COLO668 (cell line): ENCODE measurements at regions not wholly inside any gene's neighbourhood (a gene's known extent, or its start where the extent isn't known, plus 50 kb on each side); places are given as distances from the start of the nearest gene placed in this dataset.
A peak's percentile ranks its signal among the peaks of the same experiment; 100 is the strongest.

Experiments used
- DNase-seq: peaks from one replicate; lab custom pipeline; 2025; ENCODE audit not compliant: unreplicated experiment; lab: John Stamatoyannopoulos, UW

DNA sequence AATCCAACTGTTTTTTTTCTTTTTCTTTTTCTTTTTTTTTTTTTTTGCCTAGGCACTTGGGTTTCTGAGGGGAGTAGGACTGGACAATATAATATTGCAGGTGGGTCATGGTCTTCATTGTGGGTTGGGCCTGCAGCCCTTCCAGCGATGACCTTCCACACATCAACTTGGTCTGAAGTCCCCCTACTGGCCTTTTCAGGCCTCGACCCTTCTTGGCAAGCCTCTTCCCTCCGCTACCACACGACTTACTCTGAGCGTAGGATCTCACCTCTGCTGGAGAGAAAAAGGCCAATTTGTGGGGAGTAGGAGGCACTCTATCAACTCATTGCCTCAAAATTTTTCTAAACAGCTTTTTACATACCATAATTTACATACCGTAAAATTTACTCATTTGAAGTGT, 51.1 kb upstream of the GRIK3 start:
- no peak for DNase-seq

DNA sequence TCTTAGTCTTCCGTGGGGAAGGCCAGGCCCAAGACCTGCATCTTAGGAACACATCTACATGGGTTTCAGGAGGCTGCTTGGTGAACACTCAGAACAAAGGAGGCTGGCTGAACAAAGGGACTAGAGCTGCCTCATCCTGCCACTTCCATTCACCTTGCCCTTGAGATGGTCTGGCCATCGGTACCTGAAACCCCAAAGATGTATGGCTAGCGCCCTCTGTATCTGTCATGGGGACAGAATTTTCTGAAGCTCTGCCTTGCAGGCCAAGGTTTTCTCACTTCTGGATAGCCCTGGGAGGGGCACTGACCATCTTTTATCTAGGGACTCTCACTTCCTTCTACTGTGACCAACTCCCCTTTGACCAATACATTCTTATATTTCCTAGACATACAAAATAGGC, 55.4 kb upstream of the GRIK3 start:
- DNase-seq = no peak

DNA sequence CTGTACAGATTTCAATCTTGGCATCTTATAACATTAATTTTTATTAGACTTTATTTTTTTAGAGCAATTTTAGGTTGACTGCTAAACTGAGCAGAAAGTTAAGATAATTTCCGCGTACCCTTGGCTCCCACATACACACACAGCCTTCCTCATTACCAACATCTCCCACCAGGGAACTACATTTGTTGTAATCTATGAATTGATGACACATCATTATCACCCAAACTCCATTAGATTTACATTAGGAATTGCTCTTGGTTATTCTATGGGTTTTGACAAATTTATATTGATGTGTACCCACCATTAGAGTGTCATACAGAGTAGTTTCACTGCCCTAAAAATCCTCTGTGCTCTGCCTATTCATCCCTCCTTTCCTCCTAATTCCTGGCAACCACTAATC, 56.4 kb upstream of the GRIK3 start:
- no peak for DNase-seq

DNA sequence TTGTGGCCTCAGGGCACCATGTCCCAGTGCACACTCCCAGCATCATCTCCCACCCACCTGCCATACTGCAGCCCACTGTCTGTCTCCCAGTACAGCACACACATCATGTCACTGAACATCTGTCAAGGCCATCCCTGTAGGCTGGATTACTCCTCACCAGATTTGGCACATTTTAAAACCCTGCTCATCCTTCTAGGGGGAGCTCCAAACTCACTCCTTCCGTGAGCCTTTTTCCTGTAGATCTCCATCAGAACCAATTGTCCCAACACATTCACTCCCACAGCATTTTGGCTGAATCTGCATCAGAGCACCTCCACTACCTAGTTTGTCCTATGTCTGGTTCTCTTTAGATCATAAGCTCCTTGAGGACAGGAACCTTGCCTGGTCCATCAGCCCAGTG, 58.6 kb upstream of the GRIK3 start:
- no peak for DNase-seq

DNA sequence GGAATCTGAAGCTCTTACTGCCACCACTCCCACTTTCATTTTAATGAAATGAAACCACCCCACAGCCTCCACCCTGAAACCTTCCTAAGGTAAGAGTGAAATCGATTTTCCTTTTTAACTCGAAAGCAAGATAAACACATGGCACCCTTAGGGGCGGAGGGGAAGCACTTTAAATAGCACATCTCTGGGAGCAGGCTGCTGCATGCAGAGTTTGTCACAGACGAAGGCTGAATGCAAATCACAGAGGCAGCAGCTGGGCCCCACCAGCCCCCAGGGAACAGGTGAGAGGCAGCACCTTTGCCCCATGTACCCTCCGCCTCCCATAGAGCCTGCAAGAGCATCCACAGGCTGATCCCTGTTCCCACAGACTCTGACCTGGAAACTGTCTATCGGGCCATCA, 60.0 kb upstream of the GRIK3 start:
- peak; percentile 90 for DNase-seq

DNA sequence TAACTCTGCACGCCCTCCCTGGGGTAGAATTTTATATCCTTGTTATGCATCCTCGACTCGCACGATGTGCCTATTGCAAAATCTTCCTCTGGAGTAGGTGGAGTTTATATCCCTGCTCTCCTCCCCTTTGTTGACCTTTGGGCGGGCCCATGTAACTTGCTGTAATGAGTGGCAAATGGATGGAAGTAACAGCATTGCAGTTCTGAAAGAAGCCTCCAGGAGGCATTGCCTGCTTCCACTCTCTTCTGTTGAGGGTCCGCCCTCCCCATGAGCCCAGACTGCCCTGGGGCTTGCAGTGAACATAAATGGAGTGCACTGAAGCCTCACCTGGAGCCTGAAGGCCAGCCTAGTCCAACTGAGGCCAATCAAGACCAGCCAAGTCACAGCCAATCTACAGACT, 62.2 kb upstream of the GRIK3 start:
- DNase-seq = peak; percentile 34

DNA sequence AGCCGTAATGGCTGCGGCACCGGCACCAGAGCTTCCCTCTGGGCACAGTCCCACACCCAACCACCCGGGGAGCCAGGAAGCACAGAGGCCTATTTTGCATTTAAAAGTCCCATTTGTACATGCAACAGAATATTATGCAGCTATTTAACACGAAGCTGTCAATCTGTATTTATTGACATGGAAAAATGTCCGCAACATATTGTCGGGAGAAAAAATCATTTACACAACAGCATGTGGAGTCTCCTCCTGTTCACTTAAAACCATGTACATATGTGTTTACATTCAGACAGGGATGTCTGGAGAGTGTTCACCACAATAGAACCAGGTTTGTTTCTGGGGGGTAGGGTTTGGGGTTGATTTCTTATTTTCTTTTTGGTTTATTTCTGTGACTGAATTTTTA, 63.4 kb upstream of the GRIK3 start:
- DNase-seq = no peak

DNA sequence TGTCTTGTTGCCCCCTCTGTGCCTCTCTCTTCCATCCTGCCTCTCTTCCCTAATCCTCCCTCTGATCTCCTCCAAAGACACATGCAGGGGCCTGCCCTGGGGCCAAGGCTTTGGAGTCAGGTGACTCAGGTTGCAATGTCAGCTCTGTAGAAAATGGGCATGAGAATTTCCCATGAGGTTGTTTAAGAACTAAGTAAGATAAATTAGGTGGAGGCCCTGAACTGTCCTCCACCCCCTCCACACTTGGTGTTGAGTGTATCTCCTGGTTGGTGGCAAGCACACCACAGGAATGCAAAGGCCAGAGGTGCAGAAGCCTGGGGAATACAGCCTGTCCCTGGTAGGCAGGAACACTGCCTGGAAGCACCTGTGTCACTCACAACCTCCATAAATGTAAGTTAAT, 63.9 kb upstream of the GRIK3 start:
- DNase-seq = no peak

DNA sequence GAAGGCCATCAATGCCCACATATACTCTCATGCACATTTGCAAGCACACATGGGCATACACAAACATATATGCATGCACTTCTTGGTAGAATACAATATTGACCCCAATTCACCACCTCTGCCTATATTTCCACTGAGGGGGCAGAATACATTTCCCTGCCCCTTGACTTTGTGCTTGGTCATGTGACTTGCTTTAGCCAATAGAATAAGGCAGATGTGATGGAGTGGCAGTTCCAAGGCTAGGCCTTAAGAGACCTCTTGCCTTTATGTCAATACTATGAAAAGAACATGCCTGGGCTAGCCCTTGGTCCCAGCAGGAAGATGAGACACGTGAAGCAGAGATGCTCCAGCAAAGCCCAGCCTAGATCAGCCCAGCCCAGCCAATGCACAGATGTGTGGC, 66.0 kb upstream of the GRIK3 start:
- peak; percentile 41 for DNase-seq

DNA sequence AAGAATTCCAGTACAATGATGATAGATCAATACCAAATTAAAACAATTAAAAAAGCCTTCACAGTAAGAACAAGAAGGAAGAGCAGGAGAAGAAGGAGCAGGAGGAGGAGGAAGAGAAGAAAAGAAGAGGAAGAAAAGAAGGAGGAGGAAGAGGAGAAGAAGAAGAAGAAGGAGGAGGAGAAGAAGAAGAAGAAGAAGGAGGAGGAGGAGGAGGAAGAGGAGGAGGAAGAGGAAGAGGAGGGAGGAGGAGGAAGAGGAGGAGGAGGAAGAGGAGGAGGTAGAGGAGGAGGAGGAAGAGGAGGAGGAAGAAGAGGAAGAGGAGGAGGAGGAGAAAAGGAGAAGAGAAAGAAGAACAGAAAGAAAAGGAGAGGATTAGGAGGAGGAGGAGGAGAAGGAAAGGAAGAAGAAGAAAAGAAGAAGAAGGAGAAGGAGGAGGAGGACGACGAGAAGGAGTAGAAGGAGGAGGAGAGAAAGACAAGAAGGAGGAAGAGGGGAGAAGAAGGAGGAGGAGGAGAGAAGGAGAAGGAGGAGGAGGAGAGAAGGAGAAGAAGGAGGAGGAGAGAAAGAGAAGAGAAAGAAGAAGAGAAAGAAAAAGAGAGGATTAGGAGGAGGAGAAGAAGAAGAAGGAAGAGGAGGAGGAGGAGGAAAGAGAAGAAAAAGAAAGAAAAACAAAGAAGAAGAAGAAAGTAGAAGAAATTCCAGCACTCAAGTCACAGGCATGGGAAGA, 68.5 kb upstream of the GRIK3 start:
- DNase-seq = no peak

DNA sequence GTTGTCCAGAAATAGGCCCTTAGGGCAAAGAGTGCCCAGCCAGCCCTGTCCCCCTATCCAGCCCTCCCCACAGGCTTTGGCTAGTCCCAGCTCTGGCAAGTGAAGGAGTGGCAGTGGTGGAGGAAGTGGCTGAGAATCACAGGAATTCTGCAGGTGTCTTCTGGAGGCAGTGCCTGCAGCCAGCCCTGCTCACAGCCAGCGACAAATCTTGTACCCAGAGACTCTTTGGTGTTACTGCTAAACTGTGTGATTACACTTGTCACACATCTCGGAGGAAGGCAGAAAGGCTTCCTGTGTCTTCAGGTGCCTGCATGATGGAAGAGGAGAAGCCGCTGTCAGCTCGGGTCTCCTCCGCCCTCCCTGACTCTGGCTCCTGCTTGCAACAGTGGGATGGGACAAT, 71.6 kb upstream of the GRIK3 start:
- no peak for DNase-seq

DNA sequence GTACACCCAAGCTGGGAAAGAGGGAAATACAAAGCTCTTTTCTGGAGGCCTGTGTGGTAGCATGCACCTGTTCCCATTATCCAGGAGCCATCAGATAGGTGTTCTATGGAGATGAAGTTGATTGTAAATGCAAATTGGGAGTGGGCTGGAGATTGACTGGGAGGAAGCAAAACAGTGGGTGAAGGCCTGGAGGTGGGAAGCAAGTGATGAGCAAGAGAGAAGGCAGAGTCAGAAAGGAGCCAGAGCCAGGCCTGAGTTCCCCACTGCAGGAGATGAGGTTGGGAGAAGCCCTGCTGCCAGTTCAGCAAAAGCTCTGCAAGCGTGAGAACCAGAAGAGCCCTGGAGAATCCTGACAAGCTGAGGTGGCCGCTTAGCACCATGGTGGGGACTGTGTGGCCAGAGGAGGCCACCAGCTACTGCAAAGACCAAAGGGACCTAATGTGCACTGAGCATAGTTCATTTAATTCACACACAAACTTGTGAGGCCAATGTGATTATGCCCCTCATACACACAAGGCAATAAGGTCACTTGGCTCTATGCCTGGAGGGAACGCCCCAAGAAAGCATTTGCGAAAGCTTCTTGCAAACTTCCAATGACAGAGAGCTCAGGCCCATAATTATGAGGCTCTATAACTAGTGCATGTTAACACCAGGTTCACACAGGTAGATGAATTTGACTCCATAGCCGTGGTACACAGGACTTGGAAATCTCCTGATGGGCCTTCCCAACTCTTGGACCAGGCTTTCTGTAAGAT, 73.0 kb upstream of the GRIK3 start:
- DNase-seq = no peak

DNA sequence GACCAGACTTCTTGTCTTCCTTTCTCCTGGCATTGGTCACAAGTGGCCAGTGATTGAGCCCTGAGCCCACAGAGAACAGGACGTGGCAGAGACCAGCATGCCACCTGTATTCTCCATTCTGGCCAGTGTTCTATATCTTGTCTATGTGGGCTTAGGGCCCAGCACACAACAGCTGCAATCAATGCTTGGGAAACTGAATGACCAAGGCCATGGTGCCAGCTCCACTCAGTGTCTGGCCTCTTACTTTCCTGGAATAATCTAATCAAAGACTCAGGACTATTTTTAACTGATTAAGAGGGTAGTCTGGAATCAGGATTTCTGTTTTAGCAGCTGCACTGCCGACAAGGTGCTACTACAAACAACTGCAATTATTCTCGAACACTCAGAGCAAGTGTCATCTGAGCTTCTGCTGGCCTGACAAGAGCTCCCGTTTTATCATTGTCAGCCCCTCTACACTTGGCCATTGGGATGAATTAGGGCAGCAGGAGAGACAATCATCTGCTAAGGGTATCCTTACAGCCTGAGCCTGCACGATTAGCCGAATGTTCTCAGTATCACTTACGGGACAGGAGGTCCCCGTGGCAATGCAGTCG, 74.4 kb upstream of the GRIK3 start:
- DNase-seq = no peak

DNA sequence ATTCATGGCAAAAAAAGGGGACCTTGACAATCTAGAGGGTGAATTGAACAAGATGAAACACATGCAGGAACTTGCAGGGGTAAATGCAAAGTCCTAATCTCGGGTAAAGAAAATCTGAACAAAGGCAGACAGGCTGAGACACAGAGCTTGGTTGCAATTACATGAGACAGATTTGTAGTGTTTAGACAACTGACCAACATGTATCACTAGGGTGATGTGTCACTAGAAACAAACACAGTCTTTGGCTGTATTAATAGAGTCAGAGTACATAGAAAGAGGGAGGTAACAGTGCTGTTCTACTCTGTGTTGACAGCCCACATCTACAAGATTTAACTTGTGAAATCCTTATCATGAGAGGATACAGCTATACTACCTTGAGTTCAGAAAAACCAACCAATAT, 78.1 kb upstream of the GRIK3 start:
- no peak for DNase-seq

DNA sequence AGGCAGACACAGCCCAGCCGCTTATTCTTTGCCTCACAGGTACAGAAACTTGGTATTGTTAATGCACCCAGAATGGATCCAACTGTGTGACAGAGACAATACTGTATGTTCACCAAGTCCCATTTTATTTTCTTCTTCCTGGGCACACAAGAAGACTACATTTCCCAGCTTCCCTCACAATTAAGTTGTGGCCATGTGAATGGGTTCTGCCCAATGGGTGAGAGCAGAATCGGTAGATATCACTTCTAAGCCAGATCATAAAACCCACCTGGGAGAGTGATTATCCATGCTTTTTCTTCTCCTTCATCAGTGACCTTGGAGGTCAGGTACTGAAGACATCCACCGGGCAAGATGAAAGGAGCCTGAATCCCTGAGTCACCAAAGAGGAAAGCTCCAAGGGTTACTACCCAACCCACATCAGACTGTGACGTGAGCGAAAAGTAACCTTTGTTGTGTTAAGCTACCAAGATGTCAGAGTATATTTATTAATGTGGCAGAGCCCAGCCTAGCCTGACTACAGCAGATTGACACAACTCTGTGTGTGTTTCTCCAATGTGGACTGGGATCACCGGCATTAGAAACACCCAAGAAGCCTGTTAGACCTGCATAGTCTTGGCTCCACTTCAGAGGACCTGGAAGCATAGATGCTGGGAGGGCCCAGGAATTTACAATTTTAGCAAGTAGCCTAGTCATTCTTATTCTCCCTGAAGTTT, 79.1 kb upstream of the GRIK3 start:
- DNase-seq = no peak

DNA sequence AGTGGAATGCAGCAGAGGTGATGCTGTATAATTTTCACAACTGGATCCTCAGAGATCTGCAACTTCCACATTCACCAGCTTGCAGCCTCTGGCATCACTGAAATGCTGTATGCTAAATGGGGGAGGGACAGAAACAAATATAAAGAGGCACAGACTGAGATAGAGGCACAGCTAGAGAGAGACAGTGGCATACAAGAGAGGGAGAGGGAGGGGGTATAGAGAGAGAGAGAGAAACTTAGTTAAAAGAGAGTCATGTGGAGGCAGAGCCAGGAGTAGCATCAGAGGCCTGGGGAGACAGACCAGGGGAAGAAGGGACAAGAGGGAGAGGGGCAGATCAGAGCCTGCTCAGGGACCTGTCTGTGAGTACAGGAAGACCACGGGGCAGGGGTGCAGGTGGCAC, 84.5 kb upstream of the GRIK3 start:
- DNase-seq = no peak

DNA sequence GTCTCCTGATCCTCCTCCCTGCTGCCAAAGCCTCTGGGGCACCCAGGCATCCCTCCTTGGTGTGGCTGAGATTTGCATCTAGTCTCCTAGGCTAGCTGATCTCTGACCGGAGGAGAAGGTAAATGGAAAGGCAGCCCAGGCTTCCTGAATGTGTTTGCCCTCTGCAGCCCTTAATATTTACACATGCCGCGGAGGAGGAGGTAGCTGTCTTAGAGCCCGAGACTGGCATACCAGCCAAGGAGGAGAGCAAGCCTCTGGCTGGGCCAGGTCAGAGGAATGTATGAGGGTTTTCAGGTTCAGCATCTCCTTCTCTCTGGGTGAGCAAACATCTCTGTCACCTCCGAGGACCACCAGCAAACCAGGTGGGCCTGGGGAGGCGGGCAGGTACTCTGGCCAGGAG, 86.0 kb upstream of the GRIK3 start:
- no peak for DNase-seq

DNA sequence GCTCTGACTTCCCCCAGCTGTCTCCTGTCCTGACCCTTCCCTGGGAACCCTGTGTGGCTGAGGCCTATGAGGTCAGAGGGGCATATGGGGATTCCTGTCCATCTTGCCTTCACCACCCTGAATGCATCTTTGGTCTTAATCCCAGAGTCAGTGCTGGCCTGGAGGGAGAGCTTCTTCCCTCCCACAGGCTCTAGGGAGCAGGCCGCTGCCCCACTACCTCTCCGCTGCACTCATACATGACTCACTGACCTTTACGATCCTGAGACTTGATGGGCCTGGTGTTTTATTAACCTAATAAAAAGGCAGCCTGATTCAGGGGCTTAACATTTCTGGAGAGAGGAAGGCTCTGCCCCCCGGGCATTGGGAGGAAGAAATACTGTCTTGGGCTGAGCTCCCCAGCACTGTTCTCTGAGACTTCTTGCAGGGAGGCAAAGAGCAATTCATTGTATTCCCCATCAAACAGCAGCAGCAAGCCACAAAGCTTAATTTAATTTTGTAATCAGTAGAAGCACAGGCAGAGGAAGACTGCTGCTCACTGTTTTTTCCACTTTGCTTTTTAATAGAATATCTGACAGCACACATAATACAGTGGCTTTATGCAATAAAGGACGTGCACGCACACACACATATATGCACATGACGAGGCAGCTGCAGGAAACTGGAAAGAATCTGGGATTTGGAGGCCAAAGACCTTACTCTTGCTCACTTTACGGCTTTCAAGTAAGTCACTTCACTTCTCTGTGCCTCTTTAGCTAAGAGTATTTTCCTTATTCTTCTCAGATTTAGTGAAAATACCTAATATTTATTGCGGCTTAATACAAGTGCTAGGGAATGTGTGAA, 89.2 kb upstream of the GRIK3 start:
- no peak for DNase-seq

DNA sequence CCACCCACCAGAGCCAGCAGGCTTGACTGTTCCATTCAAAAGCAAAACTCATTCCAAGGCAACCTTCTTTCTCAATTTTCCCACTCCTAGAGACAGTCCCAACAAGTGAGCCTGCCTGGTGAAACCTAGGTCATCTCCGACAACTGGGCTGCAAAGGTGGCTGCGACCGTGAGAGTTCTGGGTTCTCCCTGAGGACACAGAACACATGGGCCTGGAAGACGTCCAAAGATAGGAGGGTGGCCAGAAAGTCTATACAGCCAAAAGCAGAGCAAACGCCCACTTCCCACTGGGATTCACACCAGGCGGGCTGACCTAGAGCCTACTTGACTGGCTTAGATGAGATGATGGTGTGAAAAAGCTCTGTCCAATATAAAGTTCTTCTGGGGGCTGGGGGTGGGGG, 90.2 kb upstream of the GRIK3 start:
- DNase-seq = no peak

DNA sequence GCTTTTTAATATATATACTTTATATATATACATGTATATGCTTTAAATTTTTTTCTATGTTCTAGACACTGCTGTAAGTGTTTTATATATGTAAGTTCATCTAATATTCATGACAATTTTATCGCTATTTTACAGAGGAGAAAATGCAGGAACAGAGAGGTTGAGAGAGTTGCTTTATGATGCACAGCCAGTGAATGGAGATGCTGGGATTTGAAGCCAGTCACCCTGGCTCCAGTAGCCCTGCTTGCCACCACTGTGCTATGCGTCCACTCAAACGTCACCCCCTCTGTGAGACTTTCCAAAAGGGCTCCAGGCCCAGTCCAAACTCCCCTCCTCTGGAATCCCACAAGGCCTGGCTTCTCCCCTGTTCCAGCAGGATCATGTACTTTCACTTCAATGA, 91.0 kb upstream of the GRIK3 start:
- DNase-seq = no peak

DNA sequence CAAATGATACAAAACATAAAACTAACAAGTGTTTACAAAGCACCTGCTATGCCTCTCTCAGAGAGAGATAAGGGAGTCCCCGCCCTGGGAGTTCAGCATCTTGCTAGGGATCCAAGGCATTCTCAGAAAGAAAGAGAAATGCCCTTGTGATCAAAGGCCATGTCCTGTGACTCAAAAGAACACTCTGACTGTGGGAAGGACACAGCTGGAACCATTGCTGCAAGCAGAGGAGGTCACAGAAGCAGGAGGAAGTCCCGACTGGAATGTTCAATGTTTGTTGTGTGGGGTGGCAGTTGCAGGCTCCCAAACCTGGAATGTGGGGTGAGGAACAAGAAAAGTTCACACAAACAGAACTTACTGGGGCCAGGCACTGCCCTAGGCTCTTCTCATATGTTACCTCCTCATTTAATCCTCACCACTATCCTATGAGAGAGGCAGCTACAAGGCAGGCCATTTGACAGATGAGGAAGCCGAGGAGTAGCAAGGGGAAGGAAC, 93.0 kb upstream of the GRIK3 start:
- no peak for DNase-seq
